Activated CD8-positive, alpha-beta T cell treated with anti-CD3 and anti-CD28 coated beads for 36 hours (primary cell): ENCODE measurements at regions not wholly inside any gene's neighbourhood (a gene's known extent, or its start where the extent isn't known, plus 50 kb on each side); places are given as distances from the start of the nearest gene placed in this dataset.

ENCODE experiments used
- ATAC-seq: fragments of 200-7000 bp; cut with Tn5 transposase; one replicate; pipeline ENCODE4 v1.10.0; 2021; ENCODE audit warnings: mild to moderate bottlenecking, moderate library complexity
- CTCF ChIA-PET: fragments of 350-600 bp; sonication (Branson Sonifier 250); formaldehyde crosslinking; loops from one replicate; lab custom pipeline; 2021; ENCODE audit warnings: antibody characterized with exemption; lab: Charles Lee
- POLR2A ChIA-PET: fragments of 350-600 bp; sonication (Branson Sonifier 250); formaldehyde crosslinking; loops from one replicate; lab custom pipeline; 2021; ENCODE audit warnings: antibody characterized with exemption; lab: Charles Lee
- DNase-seq: peaks from one replicate; pipeline ENCODE4 v3.0.0-alpha.2; 2020
- H3K27ac Mint-ChIP-seq: one replicate; pipeline ENCODE4 v1.8.0; 2021; ENCODE audit warnings: mild to moderate bottlenecking, mixed read lengths
- H3K27me3 Mint-ChIP-seq: one replicate; pipeline ENCODE4 v1.8.0; 2021; ENCODE audit warnings: mixed read lengths
- H3K36me3 Mint-ChIP-seq: one replicate; pipeline ENCODE4 v1.8.0; 2021; ENCODE audit warnings: low read depth, mixed read lengths
- H3K4me1 Mint-ChIP-seq: one replicate; pipeline ENCODE4 v1.8.0; 2021; ENCODE audit warnings: low read depth, mixed read lengths
- H3K4me3 Mint-ChIP-seq: one replicate; pipeline ENCODE4 v1.8.0; 2021; ENCODE audit warnings: mild to moderate bottlenecking, moderate library complexity, mixed read lengths
- H3K9me3 Mint-ChIP-seq: one replicate; pipeline ENCODE4 v1.8.0; 2021; ENCODE audit warnings: mixed read lengths
- CTCF ChIP-seq: fragments of 200-600 bp; IDR thresholded peaks from one replicate; pipeline ENCODE4 v1.8.0; 2022; ENCODE audit warnings: antibody characterized with exemption, mild to moderate bottlenecking
- intact Hi-C: fragments of 100-400 bp; cut with micrococcal nuclease; formaldehyde crosslinking; loops from one replicate; pipeline ENCODE4 v1.10.0; 2022

GRCh38 chr4:54482529-54483200 is 175.1 kb upstream of the KIT start:
- H3K4me1 Mint-ChIP-seq, result no peaks in the 10 kb centered on the region
- no peaks in the 10 kb centered on the region for H3K27me3 Mint-ChIP-seq
- no peak for ATAC-seq
- POLR2A ChIA-PET, result no interaction called here
- intact Hi-C loops, result no loop called here
- peaks cover 9% of the 10 kb centered on the region for H3K9me3 Mint-ChIP-seq
- H3K4me3 Mint-ChIP-seq, result no peak overlapping the region
- no peak for DNase-seq
- CTCF ChIA-PET, result no interaction called here
- no peak for TF ChIP-seq CTCF
- H3K27ac Mint-ChIP-seq, result no peak overlapping the region
- H3K36me3 Mint-ChIP-seq, result no peaks in the 10 kb centered on the region

- TF ChIP-seq CTCF, result no peak
- DNase-seq, result no peak
- Mint-ChIP-seq H3K27me3 (no peaks in the 10 kb centered on the region), H3K4me1 (no peaks in the 10 kb centered on the region), H3K36me3 (no peaks in the 10 kb centered on the region), H3K4me3 (no peak overlapping the region), H3K27ac (no peak overlapping the region), H3K9me3 (peaks cover 4% of the 10 kb centered on the region)
- no peak for ATAC-seq
- CTCF ChIA-PET, result no interaction called here
- intact Hi-C loops, result no loop called here
- POLR2A ChIA-PET, result no interaction called here
These were observed 173.4 kb upstream of the KIT start for GRCh38 chr4:54484383-54484782.

GRCh38 chr4:54487491-54487890 is 170.3 kb upstream of the KIT start:
- no peaks in the 10 kb centered on the region for H3K36me3 Mint-ChIP-seq
- H3K27me3 Mint-ChIP-seq, result no peaks in the 10 kb centered on the region
- intact Hi-C loops, result no loop called here
- no peak for DNase-seq
- POLR2A ChIA-PET, result no interaction called here
- no peak for ATAC-seq
- CTCF ChIA-PET, result no interaction called here
- H3K4me3 Mint-ChIP-seq, result no peak overlapping the region
- H3K27ac Mint-ChIP-seq, result no peak overlapping the region
- H3K9me3 Mint-ChIP-seq, result no peaks in the 10 kb centered on the region
- TF ChIP-seq CTCF, result no peak
- no peaks in the 10 kb centered on the region for H3K4me1 Mint-ChIP-seq

- TF ChIP-seq CTCF, result no peak
- no peaks in the 10 kb centered on the region for H3K36me3 Mint-ChIP-seq
- H3K9me3 Mint-ChIP-seq, result no peaks in the 10 kb centered on the region
- no peak overlapping the region for H3K27ac Mint-ChIP-seq
- peaks cover 3% of the 10 kb centered on the region for H3K27me3 Mint-ChIP-seq
- intact Hi-C loops, result no loop called here
- no peak overlapping the region for H3K4me3 Mint-ChIP-seq
- ChIA-PET POLR2A (no interaction called here), CTCF (no interaction called here)
- no peak for ATAC-seq
- H3K4me1 Mint-ChIP-seq, result no peaks in the 10 kb centered on the region
- DNase-seq, result no peak
These were observed 163.9 kb upstream of the KIT start for GRCh38 chr4:54493862-54494261.

GRCh38 chr4:54495091-54495490 is 162.7 kb upstream of the KIT start:
- TF ChIP-seq CTCF, result no peak
- Mint-ChIP-seq H3K36me3 (no peaks in the 10 kb centered on the region), H3K9me3 (no peaks in the 10 kb centered on the region), H3K4me3 (no peak overlapping the region), H3K27ac (no peak overlapping the region), H3K4me1 (no peaks in the 10 kb centered on the region), H3K27me3 (peaks cover 3% of the 10 kb centered on the region)
- ChIA-PET POLR2A (no interaction called here), CTCF (no interaction called here)
- ATAC-seq, result no peak
- intact Hi-C loops, result no loop called here
- no peak for DNase-seq
